Panc1 (cell line): ENCODE measurements at regions not wholly inside any gene's neighbourhood (a gene's known extent, or its start where the extent isn't known, plus 50 kb on each side); places are given as distances from the start of the nearest gene placed in this dataset.

ENCODE experiments used
- POLR2AphosphoS5 ChIP-seq: IDR thresholded peaks from 2 replicates; pipeline ENCODE4 v1.6.1; 2012; ENCODE audit warnings: mild to moderate bottlenecking, low read depth, low read length, moderate library complexity
- SIN3A ChIP-seq: IDR thresholded peaks from 2 replicates; pipeline ENCODE4 v1.6.1; 2012; ENCODE audit warnings: low read depth, mild to moderate bottlenecking, low read length, moderate library complexity, borderline replicate concordance; ENCODE audit not compliant: insufficient read depth
- TCF7L2 ChIP-seq: IDR thresholded peaks from 2 replicates; pipeline ENCODE4 v1.6.1; 2011; ENCODE audit warnings: mild to moderate bottlenecking, low read depth, low read length, inconsistent platforms
- TF ChIP-seq, protein P1 (sequence below): fragments of 450-650 bp; IDR thresholded peaks from 2 replicates; pipeline ENCODE4 v1.5.1; 2017; ENCODE audit warnings: mild to moderate bottlenecking
- TF ChIP-seq, protein P2 (sequence below), 2 experiments: IDR thresholded peaks; 2 replicates each; pipeline ENCODE4 v1.6.1; 2011 to 2012; ENCODE audit warnings: low read depth in 2 of 2, control low read depth in 1 of 2, low read length in 1 of 2, mild to moderate bottlenecking in 1 of 2, moderate library complexity in 1 of 2; ENCODE audit not compliant: insufficient read depth in 1 of 2

GRCh38 chr1:5464366-5464765, 527.9 kb downstream of the NPHP4 start:
- TF ChIP-seq, protein P1, sequence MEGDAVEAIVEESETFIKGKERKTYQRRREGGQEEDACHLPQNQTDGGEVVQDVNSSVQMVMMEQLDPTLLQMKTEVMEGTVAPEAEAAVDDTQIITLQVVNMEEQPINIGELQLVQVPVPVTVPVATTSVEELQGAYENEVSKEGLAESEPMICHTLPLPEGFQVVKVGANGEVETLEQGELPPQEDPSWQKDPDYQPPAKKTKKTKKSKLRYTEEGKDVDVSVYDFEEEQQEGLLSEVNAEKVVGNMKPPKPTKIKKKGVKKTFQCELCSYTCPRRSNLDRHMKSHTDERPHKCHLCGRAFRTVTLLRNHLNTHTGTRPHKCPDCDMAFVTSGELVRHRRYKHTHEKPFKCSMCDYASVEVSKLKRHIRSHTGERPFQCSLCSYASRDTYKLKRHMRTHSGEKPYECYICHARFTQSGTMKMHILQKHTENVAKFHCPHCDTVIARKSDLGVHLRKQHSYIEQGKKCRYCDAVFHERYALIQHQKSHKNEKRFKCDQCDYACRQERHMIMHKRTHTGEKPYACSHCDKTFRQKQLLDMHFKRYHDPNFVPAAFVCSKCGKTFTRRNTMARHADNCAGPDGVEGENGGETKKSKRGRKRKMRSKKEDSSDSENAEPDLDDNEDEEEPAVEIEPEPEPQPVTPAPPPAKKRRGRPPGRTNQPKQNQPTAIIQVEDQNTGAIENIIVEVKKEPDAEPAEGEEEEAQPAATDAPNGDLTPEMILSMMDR = no peak
- TF ChIP-seq TCF7L2 = no peak
- no peak for TF ChIP-seq POLR2AphosphoS5
- TF ChIP-seq SIN3A = no peak
- TF ChIP-seq, protein P2, sequence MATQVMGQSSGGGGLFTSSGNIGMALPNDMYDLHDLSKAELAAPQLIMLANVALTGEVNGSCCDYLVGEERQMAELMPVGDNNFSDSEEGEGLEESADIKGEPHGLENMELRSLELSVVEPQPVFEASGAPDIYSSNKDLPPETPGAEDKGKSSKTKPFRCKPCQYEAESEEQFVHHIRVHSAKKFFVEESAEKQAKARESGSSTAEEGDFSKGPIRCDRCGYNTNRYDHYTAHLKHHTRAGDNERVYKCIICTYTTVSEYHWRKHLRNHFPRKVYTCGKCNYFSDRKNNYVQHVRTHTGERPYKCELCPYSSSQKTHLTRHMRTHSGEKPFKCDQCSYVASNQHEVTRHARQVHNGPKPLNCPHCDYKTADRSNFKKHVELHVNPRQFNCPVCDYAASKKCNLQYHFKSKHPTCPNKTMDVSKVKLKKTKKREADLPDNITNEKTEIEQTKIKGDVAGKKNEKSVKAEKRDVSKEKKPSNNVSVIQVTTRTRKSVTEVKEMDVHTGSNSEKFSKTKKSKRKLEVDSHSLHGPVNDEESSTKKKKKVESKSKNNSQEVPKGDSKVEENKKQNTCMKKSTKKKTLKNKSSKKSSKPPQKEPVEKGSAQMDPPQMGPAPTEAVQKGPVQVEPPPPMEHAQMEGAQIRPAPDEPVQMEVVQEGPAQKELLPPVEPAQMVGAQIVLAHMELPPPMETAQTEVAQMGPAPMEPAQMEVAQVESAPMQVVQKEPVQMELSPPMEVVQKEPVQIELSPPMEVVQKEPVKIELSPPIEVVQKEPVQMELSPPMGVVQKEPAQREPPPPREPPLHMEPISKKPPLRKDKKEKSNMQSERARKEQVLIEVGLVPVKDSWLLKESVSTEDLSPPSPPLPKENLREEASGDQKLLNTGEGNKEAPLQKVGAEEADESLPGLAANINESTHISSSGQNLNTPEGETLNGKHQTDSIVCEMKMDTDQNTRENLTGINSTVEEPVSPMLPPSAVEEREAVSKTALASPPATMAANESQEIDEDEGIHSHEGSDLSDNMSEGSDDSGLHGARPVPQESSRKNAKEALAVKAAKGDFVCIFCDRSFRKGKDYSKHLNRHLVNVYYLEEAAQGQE (IDR thresholded peaks at IDR 0.05; ENCODE audit: insufficient read depth in 1 of 2, low read depth in 2 of 2, low read length in 1 of 2) = no peak
